Smooth muscle cell (in vitro differentiated cells): ENCODE measurements at regions not wholly inside any gene's neighbourhood (a gene's known extent, or its start where the extent isn't known, plus 50 kb on each side); places are given as distances from the start of the nearest gene placed in this dataset.

Experiments used
- DNase-seq: peaks from one replicate; lab custom pipeline; 2025; ENCODE audit not compliant: unreplicated experiment; lab: John Stamatoyannopoulos, UW
- H2AFZ ChIP-seq: fragments of 200-600 bp; sonication (generic); 2 replicates; pipeline ENCODE4 v1.6.0; 2016; ENCODE audit warnings: antibody characterized with exemption, low read depth, mild to moderate bottlenecking
- H3F3A ChIP-seq: fragments of 200-600 bp; sonication (generic); 2 replicates; pipeline ENCODE4 v1.6.0; 2017; ENCODE audit warnings: antibody characterized with exemption, low read depth
- H3K27ac ChIP-seq: fragments of 200-600 bp; sonication (generic); 2 replicates; pipeline ENCODE4 v1.5.1; 2016; ENCODE audit warnings: low read depth, mild to moderate bottlenecking
- H3K27me3 ChIP-seq: fragments of 200-600 bp; sonication (generic); 2 replicates; pipeline ENCODE4 v1.6.1; 2016; ENCODE audit warnings: low read depth, mild to moderate bottlenecking
- H3K36me3 ChIP-seq: fragments of 200-600 bp; sonication (generic); 2 replicates; pipeline ENCODE4 v1.5.1; 2016; ENCODE audit warnings: low read depth
- H3K4me1 ChIP-seq: fragments of 200-600 bp; sonication (generic); 2 replicates; pipeline ENCODE4 v1.5.1; 2016; ENCODE audit warnings: low read depth
- H3K4me2 ChIP-seq: fragments of 200-600 bp; sonication (generic); 2 replicates; pipeline ENCODE4 v1.6.0; 2016; ENCODE audit warnings: mild to moderate bottlenecking
- H3K4me3 ChIP-seq: fragments of 200-600 bp; sonication (generic); 2 replicates; pipeline ENCODE4 v1.5.1; 2016; ENCODE audit warnings: mild to moderate bottlenecking
- H3K79me2 ChIP-seq: fragments of 200-600 bp; sonication (generic); 2 replicates; pipeline ENCODE4 v1.6.0; 2016; ENCODE audit warnings: low read depth, mild to moderate bottlenecking
- H3K9ac ChIP-seq: fragments of 200-600 bp; sonication (generic); 2 replicates; pipeline ENCODE4 v1.6.0; 2016; ENCODE audit warnings: low read depth
- H3K9me3 ChIP-seq: fragments of 200-600 bp; sonication (generic); replicated peaks from 2 replicates; pipeline ENCODE4 v1.5.1; 2016; ENCODE audit warnings: low read depth
- H4K20me1 ChIP-seq: fragments of 200-600 bp; sonication (generic); 2 replicates; pipeline ENCODE4 v1.6.0; 2016; ENCODE audit warnings: low read depth
- CTCF ChIP-seq: fragments of 200-600 bp; sonication (generic); IDR thresholded peaks from 2 replicates; pipeline ENCODE4 v1.5.1; 2017; ENCODE audit warnings: borderline replicate concordance, mild to moderate bottlenecking, antibody characterized with exemption; ENCODE audit not compliant: insufficient read depth, poor library complexity, severe bottlenecking
- WGBS: methylation state at CpG from one replicate; pipeline ENCODE4 v1.1.7; 2016; ENCODE audit warnings: low lambda C conversion rate; 5-methylcytosine and 5-hydroxymethylcytosine counted together

DNA sequence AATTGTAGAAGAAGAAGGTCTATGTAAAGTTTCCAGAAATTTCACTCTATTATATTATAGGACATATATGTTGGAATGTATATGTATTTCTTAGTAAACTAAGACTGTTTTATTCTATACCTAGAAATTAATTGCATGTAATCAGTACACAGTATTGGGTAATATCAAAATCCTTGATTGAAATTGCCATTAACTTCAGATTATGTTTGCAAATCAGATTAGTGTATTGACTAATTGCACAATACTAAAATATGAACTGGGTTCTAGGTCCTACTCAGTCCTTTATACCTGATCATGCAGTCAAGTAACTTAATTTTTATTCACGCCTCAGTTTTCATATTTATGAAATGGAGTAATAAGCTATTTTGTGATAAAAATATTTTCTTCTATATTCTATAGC lies 950.3 kb upstream of the ADGRL3 start:
- Histone ChIP-seq H3K9ac (no peak overlapping the region), H3K4me2 (no peak overlapping the region), H3K27me3 (no peaks in the 10 kb centered on the region), H3F3A (no peaks in the 10 kb centered on the region), H3K36me3 (no peaks in the 10 kb centered on the region), H2AFZ (no peak overlapping the region), H3K27ac (no peak overlapping the region), H3K79me2 (no peaks in the 10 kb centered on the region), H3K4me1 (no peaks in the 10 kb centered on the region), H3K9me3 (no peaks in the 10 kb centered on the region), H4K20me1 (no peaks in the 10 kb centered on the region), H3K4me3 (no peak overlapping the region)
- no peak for TF ChIP-seq CTCF
- DNase-seq: no peak
- WGBS: 94% methylated on average over 1 of the region's 1 CpG

GRCh38 chr4:60250657-60251056 lies 949.5 kb upstream of the ADGRL3 start:
- Histone ChIP-seq H3K27me3 (no peaks in the 10 kb centered on the region), H3K4me2 (no peak overlapping the region), H3K4me3 (no peak overlapping the region), H4K20me1 (no peaks in the 10 kb centered on the region), H3F3A (no peaks in the 10 kb centered on the region), H3K27ac (no peak overlapping the region), H3K9ac (no peak overlapping the region), H3K9me3 (no peaks in the 10 kb centered on the region), H3K4me1 (no peaks in the 10 kb centered on the region), H3K36me3 (no peaks in the 10 kb centered on the region), H2AFZ (no peak overlapping the region), H3K79me2 (no peaks in the 10 kb centered on the region)
- TF ChIP-seq CTCF: no peak
- WGBS: 86% methylated on average over 1 of the region's 1 CpG
- no peak for DNase-seq

GRCh38 chr4:60259781-60260180 lies 940.3 kb upstream of the ADGRL3 start:
- H3F3A ChIP-seq: no peaks in the 10 kb centered on the region
- TF ChIP-seq CTCF: no peak
- no peak overlapping the region for H2AFZ ChIP-seq
- H3K9me3 ChIP-seq: no peaks in the 10 kb centered on the region
- H3K27ac ChIP-seq: no peak overlapping the region
- no peaks in the 10 kb centered on the region for H4K20me1 ChIP-seq
- no peaks in the 10 kb centered on the region for H3K36me3 ChIP-seq
- no peak overlapping the region for H3K4me3 ChIP-seq
- DNase-seq: no peak
- H3K4me1 ChIP-seq: no peaks in the 10 kb centered on the region
- no peaks in the 10 kb centered on the region for H3K27me3 ChIP-seq
- H3K79me2 ChIP-seq: no peaks in the 10 kb centered on the region
- 81% methylated on average over 5 of the region's 5 CpGs for WGBS
- H3K9ac ChIP-seq: no peak overlapping the region
- H3K4me2 ChIP-seq: no peak overlapping the region

GRCh38 chr4:60266505-60266904 lies 933.6 kb upstream of the ADGRL3 start:
- no peaks in the 10 kb centered on the region for H3K4me1 ChIP-seq
- H3K9ac ChIP-seq: no peak overlapping the region
- H3K9me3 ChIP-seq: no peaks in the 10 kb centered on the region
- H3K4me3 ChIP-seq: no peak overlapping the region
- DNase-seq: no peak
- H3K4me2 ChIP-seq: no peak overlapping the region
- H3K36me3 ChIP-seq: no peaks in the 10 kb centered on the region
- H2AFZ ChIP-seq: no peak overlapping the region
- 72% methylated on average over 1 of the region's 1 CpG for WGBS
- H3F3A ChIP-seq: no peaks in the 10 kb centered on the region
- no peaks in the 10 kb centered on the region for H4K20me1 ChIP-seq
- no peak overlapping the region for H3K27ac ChIP-seq
- no peaks in the 10 kb centered on the region for H3K27me3 ChIP-seq
- H3K79me2 ChIP-seq: no peaks in the 10 kb centered on the region
- TF ChIP-seq CTCF: no peak
